ENCODE measurements at regions not wholly inside any gene's neighbourhood (a gene's known extent, or its start where the extent isn't known, plus 50 kb on each side); places are given as distances from the start of the nearest gene placed in this dataset.

GRCh38 chr5:38104497-38105230 lies 153.7 kb upstream of the EGFLAM start:
- Histone ChIP-seq H3K36me3 (ENCODE audit: control insufficient read depth, insufficient read depth, low read length) (no peaks in the 10 kb centered on the region), H2BK5ac (ENCODE audit: low read depth, low read length, poor library complexity, severe bottlenecking) (no peak overlapping the region), H2AFZ (replicated peaks; ENCODE audit: low read length, poor library complexity) (no peak overlapping the region), H3K23ac (ENCODE audit: low read depth, low read length) (no peak overlapping the region), H2BK15ac (ENCODE audit: low read depth, low read length) (no peak overlapping the region), H4K91ac (ENCODE audit: insufficient read depth, low read depth, low read length) (no peak overlapping the region), H3K14ac (replicated peaks; ENCODE audit: low read depth, low read length) (no peak overlapping the region), H3K18ac (ENCODE audit: low read depth, low read length) (no peak overlapping the region), H4K5ac (ENCODE audit: low read depth, low read length) (no peak overlapping the region), H3K9me3 (ENCODE audit: control insufficient read depth, insufficient read depth, low read length) (no peaks in the 10 kb centered on the region), H3K4me1 (ENCODE audit: control insufficient read depth, insufficient read depth, low read length) (peaks cover 1% of the 10 kb centered on the region; the same call in 1 of the 2 replicates), H3K27ac (ENCODE audit: insufficient read depth, low read length) (no peak overlapping the region), H3K9me1 (ENCODE audit: insufficient read depth, low read length) (no peaks in the 10 kb centered on the region), H2AK9ac (replicated peaks; ENCODE audit: low read depth, low read length, poor library complexity) (no peak overlapping the region), H4K8ac (ENCODE audit: low read depth in 2 of 2, low read length in 2 of 2) (no peak overlapping the region), H3K27me3 (ENCODE audit: control insufficient read depth, insufficient read depth, low read length) (peaks cover 1% of the 10 kb centered on the region), H3K4me2 (ENCODE audit: low read depth, low read length) (no peak overlapping the region), H2BK20ac (ENCODE audit: low read depth, low read length) (no peak overlapping the region; the same call in 1 of the 2 replicates), H3K79me1 (ENCODE audit: low read depth in 1 of 2, low read length in 2 of 2) (no peaks in the 10 kb centered on the region), H3K4ac (ENCODE audit: low read depth, low read length) (no peak overlapping the region), H3K9ac (ENCODE audit: low read depth, low read length) (no peak overlapping the region), H3K56ac (ENCODE audit: extremely low read depth, insufficient read depth, low read length) (no peak overlapping the region), H2BK120ac (ENCODE audit: low read depth, low read length) (no peak overlapping the region), H4K20me1 (ENCODE audit: insufficient read depth, low read length) (no peaks in the 10 kb centered on the region), H3K4me3 (ENCODE audit: insufficient read depth, low read depth, low read length) (no peak overlapping the region), H2AK5ac (ENCODE audit: low read depth, low read length) (no peak overlapping the region)
- ChIA-PET CTCF (no interaction called here), POLR2A (ENCODE audit: unreplicated experiment) (no interaction called here)
- DNase-seq (no peak), ATAC-seq (ENCODE audit: low read depth) (no peak)
- no TSS peak for BruUV-seq (replicated peaks)
- in situ Hi-C loops (cut with MboI; ENCODE audit: low sequenced_read_pairs), result no loop called here
- intact Hi-C loops (cut with micrococcal nuclease), result no loop called here
- WGBS, 2 experiments (ENCODE audit: extremely low coverage in 2 of 2, insufficient read length in 1 of 2), result no CpG with 5 or more reads among the region's 5 CpGs
- dilution Hi-C loops (cut with HindIII; ENCODE audit: low sequenced_read_pairs, unreplicated experiment), result no loop called here
- no peak for TF ChIP-seq USF2 (IDR thresholded peaks at IDR 0.05; ENCODE audit: low read depth, low read length)
